ENCODE measurements at regions not wholly inside any gene's neighbourhood (a gene's known extent, or its start where the extent isn't known, plus 50 kb on each side); places are given as distances from the start of the nearest gene placed in this dataset.
"Not testable (repeated sequence)": the region's sequence is repeated elsewhere in the genome, so short reads cannot be mapped to it uniquely, and the experiment has no call there.

GRCh38 chr1:74818241-74818640 lies 85.3 kb downstream of the TYW3 start:
- no peak for DNase-seq

GRCh38 chr1:74818661-74819456 lies 85.9 kb downstream of the TYW3 start:
- DNase-seq, result no peak

- DNase-seq, result no peak
These were observed 90.0 kb downstream of the TYW3 start for GRCh38 chr1:74822851-74823401.

GRCh38 chr1:74824497-74825107 lies 91.7 kb downstream of the TYW3 start:
- no peak for DNase-seq

GRCh38 chr1:74830766-74831165 lies 97.8 kb downstream of the TYW3 start:
- DNase-seq, result no peak

GRCh38 chr1:74834261-74834660 lies 101.3 kb downstream of the TYW3 start:
- DNase-seq, result no peak

GRCh38 chr1:74835051-74835450 lies 102.1 kb downstream of the TYW3 start:
- no peak for DNase-seq

GRCh38 chr1:74842726-74843125 lies 109.8 kb downstream of the TYW3 start:
- no peak for DNase-seq

- DNase-seq, result no peak
These were observed 114.8 kb downstream of the TYW3 start for GRCh38 chr1:74847715-74848114.

- DNase-seq, result no peak
These were observed 120.8 kb downstream of the TYW3 start for GRCh38 chr1:74853756-74854155.

- no peak for DNase-seq
These were observed 123.2 kb downstream of the TYW3 start for GRCh38 chr1:74856174-74856573.

- no peak for DNase-seq
These were observed 124.7 kb downstream of the TYW3 start for GRCh38 chr1:74857676-74858075.

- no peak for DNase-seq
These were observed 125.2 kb downstream of the TYW3 start for GRCh38 chr1:74858136-74858535.

GRCh38 chr1:74861867-74862266 lies 128.9 kb downstream of the TYW3 start:
- no peak for DNase-seq

- DNase-seq, result no peak
These were observed 136.8 kb downstream of the TYW3 start for GRCh38 chr1:74869702-74870101.

- DNase-seq, result not testable (repeated sequence)
These were observed 144.4 kb downstream of the TYW3 start for GRCh38 chr1:74877366-74877765.

GRCh38 chr1:74895411-74895810 lies 162.5 kb downstream of the TYW3 start:
- no peak for DNase-seq

- no peak for DNase-seq
These were observed 175.2 kb downstream of the TYW3 start for GRCh38 chr1:74908131-74908530.

- DNase-seq, result no peak
These were observed 175.8 kb downstream of the TYW3 start for GRCh38 chr1:74908797-74909196.

- DNase-seq, result no peak
These were observed 181.0 kb downstream of the TYW3 start for GRCh38 chr1:74913978-74914377.

- no peak for DNase-seq
These were observed 200.5 kb downstream of the TYW3 start for GRCh38 chr1:74933500-74933899.

- DNase-seq, result no peak
These were observed 198.7 kb upstream of the LHX8 start for GRCh38 chr1:74935446-74935845.

- DNase-seq, result peak; percentile 5
These were observed 197.0 kb upstream of the LHX8 start for GRCh38 chr1:74937176-74937575.
